Limb (tissue), 2 donors: ENCODE measurements at regions not wholly inside any gene's neighbourhood (a gene's known extent, or its start where the extent isn't known, plus 50 kb on each side); places are given as distances from the start of the nearest gene placed in this dataset.
"Not testable (repeated sequence)": the region's sequence is repeated elsewhere in the genome, so short reads cannot be mapped to it uniquely, and the experiment has no call there.

Source experiments
- DNase-seq, 2 donors: peaks; one replicate each; pipeline ENCODE4 v3.0.0-alpha.2; 2016; ENCODE audit errors: extremely low spot score in 2 of 2

GRCh38 chr16:19980632-19981265 is 92.9 kb downstream of the GPR139 start:
- DNase-seq = no peak

GRCh38 chr16:19979638-19980037 is 94.1 kb downstream of the GPR139 start:
- no peak for DNase-seq

GRCh38 chr16:19974607-19975006 is 90.0 kb upstream of the GPRC5B start:
- no peak for DNase-seq

- no peak for DNase-seq
Measured at GRCh38 chr16:19972111-19972510, 87.5 kb upstream of the GPRC5B start.

- DNase-seq = no peak
Measured at GRCh38 chr16:19968891-19969683, 84.4 kb upstream of the GPRC5B start.

GRCh38 chr16:19967963-19968362 is 83.3 kb upstream of the GPRC5B start:
- no peak for DNase-seq

- DNase-seq = no peak
Measured at GRCh38 chr16:19967561-19967960, 82.9 kb upstream of the GPRC5B start.

GRCh38 chr16:19963301-19963700 is 78.7 kb upstream of the GPRC5B start:
- peak; percentile 51 to 77 for DNase-seq

- DNase-seq = no peak
Measured at GRCh38 chr16:19960183-19960582, 75.5 kb upstream of the GPRC5B start.

- DNase-seq = no peak
Measured at GRCh38 chr16:19959736-19960135, 75.1 kb upstream of the GPRC5B start.

- DNase-seq = not testable (repeated sequence)
Measured at GRCh38 chr16:19955896-19956295, 71.2 kb upstream of the GPRC5B start.

GRCh38 chr16:19955084-19955483 is 70.4 kb upstream of the GPRC5B start:
- not testable (repeated sequence) for DNase-seq

- no peak for DNase-seq
Measured at GRCh38 chr16:19948186-19949104, 63.8 kb upstream of the GPRC5B start.

GRCh38 chr16:19945934-19946333 is 61.3 kb upstream of the GPRC5B start:
- DNase-seq = no peak

GRCh38 chr16:19940195-19940594 is 55.5 kb upstream of the GPRC5B start:
- no peak for DNase-seq

- DNase-seq = peak; percentile 16 to 29
Measured at GRCh38 chr16:19939553-19939952, 54.9 kb upstream of the GPRC5B start.

- DNase-seq = no peak
Measured at GRCh38 chr16:19938536-19938935, 53.9 kb upstream of the GPRC5B start.

GRCh38 chr16:19936441-19936840 is 51.8 kb upstream of the GPRC5B start:
- DNase-seq = no peak

- DNase-seq = peak; percentile 32 to 79
Measured at GRCh38 chr16:19935694-19936093, 51.0 kb upstream of the GPRC5B start.
